GM20000 (cell line): ENCODE measurements at regions not wholly inside any gene's neighbourhood (a gene's known extent, or its start where the extent isn't known, plus 50 kb on each side); places are given as distances from the start of the nearest gene placed in this dataset.
"Not testable (repeated sequence)": the region's sequence is repeated elsewhere in the genome, so short reads cannot be mapped to it uniquely, and the experiment has no call there.

Source experiments
- DNase-seq: peaks from one replicate; pipeline ENCODE4 v3.0.0; 2012; ENCODE audit warnings: low spot score
- CTCF ChIP-seq: IDR thresholded peaks from 2 replicates; pipeline ENCODE4 v1.5.1; 2012; ENCODE audit warnings: mild to moderate bottlenecking, control low read depth; ENCODE audit errors: extremely low read depth, missing control alignments

- TF ChIP-seq CTCF, result no peak
- DNase-seq, result no peak
Measured at GRCh38 chr6:15744818-15745402, 82.1 kb upstream of the DTNBP1 start.

DNA sequence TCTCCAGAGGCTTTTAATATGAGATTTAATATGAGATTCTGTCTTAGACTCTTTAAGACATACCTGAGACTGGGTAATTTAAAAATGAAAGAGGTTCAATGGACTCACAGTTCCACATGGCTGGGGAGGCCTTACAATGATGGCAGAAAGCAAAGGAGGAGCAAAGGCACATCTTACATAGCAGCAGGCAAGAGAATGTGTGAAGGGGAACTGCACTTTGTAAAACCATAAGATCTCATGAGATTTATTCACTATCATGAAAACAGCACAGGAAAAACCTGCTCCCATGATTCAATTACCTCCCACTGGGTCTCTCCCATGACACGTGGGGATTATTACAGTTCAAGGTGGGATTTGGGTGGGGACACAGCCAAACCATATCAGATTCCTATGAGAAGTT is 79.2 kb upstream of the DTNBP1 start:
- not testable (repeated sequence) for DNase-seq

DNA sequence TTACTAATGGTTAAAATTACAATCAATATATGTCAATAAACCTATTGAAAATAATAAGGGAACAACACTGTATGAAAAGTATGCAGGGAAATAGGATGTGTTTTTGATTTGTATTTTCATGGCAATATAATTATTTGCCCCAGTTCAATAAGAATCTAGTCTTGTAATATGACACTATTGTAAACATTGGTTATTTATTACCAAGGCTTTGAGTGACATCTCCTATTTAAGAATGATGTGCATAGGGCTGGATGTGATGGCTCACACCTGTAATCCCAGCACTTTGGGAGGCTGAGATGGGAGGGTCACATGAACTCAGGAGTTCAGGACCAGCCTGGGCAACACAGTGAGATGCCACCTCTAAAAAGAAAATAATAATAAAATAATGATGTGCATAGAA is 78.6 kb upstream of the DTNBP1 start:
- DNase-seq, result no peak
- TF ChIP-seq CTCF, result no peak

- TF ChIP-seq CTCF, result no peak
- DNase-seq, result no peak
Measured at GRCh38 chr6:15739867-15740266, 77.0 kb upstream of the DTNBP1 start.

DNA sequence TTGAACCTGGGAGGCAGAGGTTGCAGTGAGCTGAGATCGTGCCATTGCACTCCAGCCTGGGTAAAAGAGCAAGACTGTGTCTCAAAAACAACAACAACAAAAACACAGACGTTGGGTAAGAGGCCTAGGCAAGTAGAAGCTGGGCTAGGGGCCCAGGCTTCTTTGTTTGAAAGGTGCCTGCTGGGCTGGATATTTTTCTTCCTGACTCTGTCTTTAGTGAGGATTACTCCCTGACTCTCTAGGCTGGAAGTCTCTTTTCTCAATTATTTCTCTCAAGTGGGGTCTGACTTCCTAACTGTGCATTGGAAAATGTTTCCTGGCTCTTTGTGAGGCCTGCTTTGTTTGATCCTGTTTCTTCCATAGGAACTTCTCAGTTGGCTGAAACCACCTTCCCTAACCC is 76.5 kb upstream of the DTNBP1 start:
- DNase-seq, result no peak
- no peak for TF ChIP-seq CTCF

- not testable (repeated sequence) for DNase-seq
Measured at GRCh38 chr6:15738195-15738594, 75.4 kb upstream of the DTNBP1 start.

DNA sequence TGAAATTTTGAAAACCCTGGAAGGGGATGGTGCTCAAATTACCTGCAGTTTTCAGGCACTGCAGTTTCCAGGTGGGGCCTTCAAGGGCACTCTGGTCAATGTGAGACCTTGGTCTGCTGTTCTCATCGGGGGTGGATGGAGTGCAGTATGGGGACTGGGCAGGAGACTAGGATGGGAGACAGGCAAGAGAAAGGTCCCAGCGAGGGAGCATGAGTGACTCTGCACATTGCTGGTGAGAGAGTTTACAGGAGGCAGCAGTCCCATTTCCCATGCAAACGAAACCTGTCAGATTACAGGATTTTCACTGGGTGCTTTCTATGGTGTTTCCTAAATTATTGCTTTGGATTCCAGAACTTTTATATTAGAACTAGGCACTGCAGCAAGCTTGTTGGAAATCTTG is 73.5 kb upstream of the DTNBP1 start:
- DNase-seq, result no peak
- TF ChIP-seq CTCF, result no peak

GRCh38 chr6:15735567-15736265 is 72.9 kb upstream of the DTNBP1 start:
- DNase-seq, result peak; percentile 35
- no peak for TF ChIP-seq CTCF
